Right lobe of liver (tissue), 4 donors: ENCODE measurements at regions not wholly inside any gene's neighbourhood (a gene's known extent, or its start where the extent isn't known, plus 50 kb on each side); places are given as distances from the start of the nearest gene placed in this dataset.

Source experiments
- CTCF ChIP-seq, 4 donors: fragments of 200-600 bp in 3 of 4; fragments of 450-650 bp in 1 of 4; IDR thresholded peaks; one replicate each; pipeline versions ENCODE4 v1.5.1 to v1.8.0; 2016 to 2022; ENCODE audit warnings: antibody characterized with exemption in 4 of 4, mild to moderate bottlenecking in 2 of 4
- POLR2A ChIP-seq: fragments of 450-650 bp; IDR thresholded peaks from one replicate; pipeline ENCODE4 v1.6.1; 2017; ENCODE audit warnings: antibody characterized with exemption, mild to moderate bottlenecking
- donor health status: DM: no; HTN: no; CAD: no.
- donor health status: DM: no; HTN: no; CAD: no.
- donor health status: DM: no; HTN: yes; CAD: no.

- TF ChIP-seq CTCF (IDR thresholded peaks at IDR 0.05) (no peak), POLR2A (no peak)
These were observed 94.9 kb upstream of the ITGA6 start for GRCh38 chr2:172332507-172332906.
